K562 (cell line): ENCODE measurements at regions not wholly inside any gene's neighbourhood (a gene's known extent, or its start where the extent isn't known, plus 50 kb on each side); places are given as distances from the start of the nearest gene placed in this dataset.

Experiments
- ATAC-seq: fragments of 200-7000 bp; cut with Tn5 transposase; 3 replicates; pipeline ENCODE4 v1.9.1; 2020; ENCODE audit warnings: moderate library complexity
- BruUV-seq: library from RNA; stranded (reverse); fragments of 400-500 nt; replicated peaks from 2 replicates; lab custom pipeline; 2021; lab: Mats Ljungman, UMichigan
- CTCF ChIA-PET: fragments of 300-600 bp; formaldehyde crosslinking; extraction: SDS; loops from one replicate; lab custom pipeline; 2021; ENCODE audit warnings: low intra/inter-chr PET ratio; lab: Yijun Ruan, JAX
- POLR2A ChIA-PET: fragments of 300-600, 350-650 bp; sonication (Branson Sonifier 250); formaldehyde crosslinking; extraction: SDS; loops from one replicate; lab custom pipeline; 2021; ENCODE audit warnings: antibody characterized with exemption, inconsistent platforms; lab: Yijun Ruan, JAX
- DNase-seq, 4 experiments: peaks; one replicate each; pipeline versions ENCODE4 v3.0.0 to v3.0.0-alpha.2; 2011 to 2018; ENCODE audit warnings: low spot score in 3 of 4, mixed read lengths in 3 of 4; ENCODE audit errors: extremely low read depth in 1 of 4
- FAIRE-seq: peaks from 2 replicates; lab custom pipeline; 2011; peaks lifted over from hg19 to GRCh38; lab: Jason Lieb, UNC
- H2AFZ ChIP-seq: 2 replicates; pipeline ENCODE4 v1.6.0; 2011; ENCODE audit warnings: low read depth, low read length, control low read depth, inconsistent platforms
- H3K27ac ChIP-seq: fragments of 200-600 bp; 3 replicates; pipeline ENCODE4 v1.8.0; 2011; ENCODE audit warnings: low read depth, mild to moderate bottlenecking, control low read depth, inconsistent platforms, low read length, moderate library complexity, mixed read lengths; ENCODE audit errors: extremely low read depth
- H3K27me3 ChIP-seq, 2 experiments: fragments of 300-600 bp in 1 of 2; 2 replicates in 1 of 2; 3 replicates in 1 of 2; pipeline versions ENCODE4 v1.6.0 to v1.8.0; 2011; ENCODE audit warnings: inconsistent platforms in 2 of 2, low read length in 2 of 2, mild to moderate bottlenecking in 1 of 2, mixed read lengths in 1 of 2, moderate library complexity in 1 of 2; ENCODE audit not compliant: control insufficient read depth in 2 of 2, insufficient read depth in 2 of 2
- H3K36me3 ChIP-seq: fragments of 300-600 bp; 3 replicates; pipeline ENCODE4 v1.8.0; 2011; ENCODE audit warnings: mild to moderate bottlenecking, low read length, inconsistent platforms; ENCODE audit not compliant: control insufficient read depth, insufficient read depth
- H3K4me1 ChIP-seq, 2 experiments: fragments of 200-600 bp in 1 of 2; replicated peaks in 1 of 2; 2 replicates in 1 of 2; 3 replicates in 1 of 2; pipeline versions ENCODE4 v1.5.1 to v1.8.0; 2011; ENCODE audit warnings: inconsistent platforms in 2 of 2, low read length in 2 of 2, mild to moderate bottlenecking in 1 of 2, mixed read lengths in 1 of 2, moderate library complexity in 1 of 2; ENCODE audit not compliant: control insufficient read depth in 2 of 2, insufficient read depth in 2 of 2
- H3K4me2 ChIP-seq: 2 replicates; pipeline ENCODE4 v1.6.1; 2011; ENCODE audit warnings: low read length, control low read depth, inconsistent platforms, mixed read lengths; ENCODE audit not compliant: insufficient read depth
- H3K4me3 ChIP-seq: fragments of 200-600 bp; sonication (generic), shearing (Covaris generic); 2 replicates; pipeline ENCODE4 v1.5.1; 2016; ENCODE audit warnings: control low read depth, inconsistent platforms
- H3K79me2 ChIP-seq: fragments of 200-600 bp; 3 replicates; pipeline ENCODE4 v1.8.0; 2011; ENCODE audit warnings: low read length, inconsistent platforms; ENCODE audit not compliant: control insufficient read depth, insufficient read depth
- H3K9ac ChIP-seq, 2 experiments: 2 replicates each; pipeline versions ENCODE4 v1.6.0 to v1.6.1; 2011; ENCODE audit warnings: low read depth in 2 of 2, low read length in 2 of 2, control low read depth in 1 of 2, inconsistent platforms in 1 of 2, mild to moderate bottlenecking in 1 of 2, mixed read lengths in 1 of 2; ENCODE audit not compliant: insufficient read depth in 1 of 2
- H3K9me1 ChIP-seq: one replicate; pipeline ENCODE4 v1.6.0; 2011; ENCODE audit warnings: inconsistent platforms, mild to moderate bottlenecking, low read length, moderate library complexity; ENCODE audit not compliant: control insufficient read depth, insufficient read depth
- H3K9me3 ChIP-seq: replicated peaks from 2 replicates; pipeline ENCODE4 v1.5.1; 2011; ENCODE audit warnings: low read depth, low read length, inconsistent platforms; ENCODE audit not compliant: control insufficient read depth, insufficient read depth
- H4K20me1 ChIP-seq: replicated peaks from 2 replicates; pipeline ENCODE4 v1.6.1; 2011; ENCODE audit warnings: low read length, inconsistent platforms, mixed read lengths; ENCODE audit not compliant: control insufficient read depth, insufficient read depth
- CBX3 ChIP-seq, 2 experiments: IDR thresholded peaks; 1 replicate in 1 of 2; 2 replicates in 1 of 2; pipeline ENCODE4 v1.6.1; 2012; ENCODE audit warnings: inconsistent platforms in 2 of 2, low read length in 2 of 2, borderline replicate concordance in 1 of 2, control low read depth in 1 of 2
- DMBX1 ChIP-seq: fragments of 250-450 bp; sonication (Bioruptor Pico); IDR thresholded peaks from 2 replicates; pipeline ENCODE4 v1.8.0; 2022; ENCODE audit warnings: inconsistent platforms, mild to moderate bottlenecking, moderate library complexity, borderline replicate concordance
- DPF2 ChIP-seq: fragments of 450-650 bp; IDR thresholded peaks from 2 replicates; pipeline ENCODE4 v1.6.1; 2016
- HLTF ChIP-seq: fragments of 450-650 bp; IDR thresholded peaks from 2 replicates; pipeline ENCODE4 v1.6.1; 2016
- KAT8 ChIP-seq: fragments of 450-650 bp; IDR thresholded peaks from 2 replicates; pipeline ENCODE4 v1.6.1; 2016; ENCODE audit warnings: low read depth, mild to moderate bottlenecking
- KDM4B ChIP-seq, 2 experiments: fragments of 450-650 bp in 1 of 2; sonication (generic) in 1 of 2; IDR thresholded peaks; 2 replicates each; pipeline ENCODE4 v1.6.1; 2016 to 2017; ENCODE audit warnings: borderline replicate concordance in 2 of 2, antibody characterized with exemption in 1 of 2, low read depth in 1 of 2, mild to moderate bottlenecking in 1 of 2
- NFXL1 ChIP-seq: fragments of 450-650 bp; formaldehyde crosslinking; IDR thresholded peaks from 2 replicates; pipeline ENCODE4 v1.4.0; 2021; ENCODE audit warnings: mild to moderate bottlenecking
- PHF8 ChIP-seq: fragments of 200-600 bp; sonication (generic); IDR thresholded peaks from 2 replicates; pipeline ENCODE4 v1.6.1; 2012; ENCODE audit warnings: mixed run types, mild to moderate bottlenecking, inconsistent platforms, low read length, moderate library complexity, borderline replicate concordance
- SMARCC2 ChIP-seq: fragments of 450-650 bp; IDR thresholded peaks from 2 replicates; pipeline ENCODE4 v1.6.1; 2017; ENCODE audit warnings: antibody characterized with exemption, moderate library complexity, mild to moderate bottlenecking, low read depth
- ZKSCAN1 ChIP-seq: fragments of 150-350 bp; IDR thresholded peaks from 2 replicates; pipeline ENCODE4 v1.6.1; 2016; ENCODE audit warnings: low read depth, low read length
- ZNF764 ChIP-seq: fragments of 250-450 bp; sonication (Bioruptor Pico); IDR thresholded peaks from 2 replicates; pipeline ENCODE4 v1.4.0; 2020; ENCODE audit warnings: low read depth, mild to moderate bottlenecking, moderate library complexity
- WGBS: fragments of 100-300 bp; shearing (Covaris generic); methylation state at CpG from one replicate; pipeline ENCODE4 v1.1.6; 2016; ENCODE audit warnings: low coverage, mixed read lengths; ENCODE audit not compliant: insufficient coverage; ENCODE audit errors: missing lambda C conversion rate; 5-methylcytosine and 5-hydroxymethylcytosine counted together
- in situ Hi-C: fragments of 300-500 bp; cut with MboI; formaldehyde crosslinking; loops from 4 replicates; pipeline ENCODE4 v1.15.0; 2018; ENCODE audit warnings: inconsistent platforms, mixed read lengths
- intact Hi-C: fragments of 100-400 bp; cut with micrococcal nuclease; formaldehyde crosslinking; loops from 2 replicates; pipeline ENCODE4 v1.14.2; 2022
- TF ChIP-seq, protein P1 (sequence below): fragments of 250-450 bp; sonication (Bioruptor Pico); IDR thresholded peaks from 2 replicates; pipeline ENCODE4 v1.4.0; 2020
- TF ChIP-seq, protein P2 (sequence below), 2 experiments: IDR thresholded peaks; 2 replicates each; pipeline ENCODE4 v1.6.1; 2011; ENCODE audit warnings: borderline replicate concordance in 1 of 2, control low read depth in 1 of 2, low read depth in 1 of 2, low read length in 1 of 2, mild to moderate bottlenecking in 1 of 2, mixed read lengths in 1 of 2, moderate library complexity in 1 of 2; ENCODE audit not compliant: insufficient read depth in 1 of 2, insufficient read length in 1 of 2, poor library complexity in 1 of 2, severe bottlenecking in 1 of 2; ENCODE audit errors: extremely low read depth in 1 of 2
- TF ChIP-seq, protein P3 (sequence below): fragments of 250-450 bp; sonication (Bioruptor Pico); IDR thresholded peaks from 2 replicates; pipeline ENCODE4 v1.4.0; 2020; ENCODE audit warnings: mild to moderate bottlenecking, moderate library complexity

DNA sequence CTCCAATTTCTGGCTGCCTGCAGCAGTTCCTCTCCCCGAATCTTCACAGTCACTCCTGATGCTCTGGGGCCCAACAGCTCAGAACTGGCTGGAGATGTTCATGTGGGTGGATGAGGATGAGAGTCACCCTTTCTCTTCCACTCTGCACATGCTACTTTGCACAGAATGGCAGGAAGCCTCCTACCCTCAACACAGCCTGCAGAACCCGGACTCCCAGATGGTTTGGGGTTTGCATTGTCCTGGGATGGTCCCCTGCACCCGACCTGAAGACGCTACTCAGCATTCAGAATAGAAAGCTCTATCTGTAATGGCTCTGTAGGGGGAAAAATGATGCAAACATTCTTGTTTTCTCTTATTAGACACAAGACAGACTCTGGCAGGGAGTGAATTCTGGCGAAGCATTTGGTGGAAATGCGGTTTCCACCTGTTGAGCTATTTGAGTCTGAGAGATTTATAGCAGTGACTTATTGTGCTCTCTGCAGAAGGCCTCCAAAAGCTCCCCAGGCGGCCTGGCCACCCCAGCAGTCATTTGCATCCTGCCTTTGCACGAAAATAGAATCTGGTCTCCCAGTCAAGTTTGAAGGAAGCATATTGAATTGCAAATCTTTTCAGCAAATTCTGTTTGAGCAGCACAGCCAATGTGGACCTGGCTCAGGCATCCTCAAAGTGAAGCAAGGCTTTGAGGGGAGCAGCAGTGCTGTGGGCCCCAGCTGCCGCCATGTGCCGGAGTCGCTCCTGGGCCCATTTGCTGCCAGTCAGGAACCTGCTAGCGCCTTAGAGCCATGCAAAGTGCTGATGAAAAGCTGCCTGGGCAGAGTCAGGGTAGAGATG is 309.3 kb downstream of the TCERG1L start:
- H3K9ac ChIP-seq = no peak overlapping the region
- no peaks in the 10 kb centered on the region for H3K4me1 ChIP-seq
- 2% methylated on average over 11 of the region's 12 CpGs for WGBS
- H3K36me3 ChIP-seq = no peaks in the 10 kb centered on the region
- FAIRE-seq (no peak), DNase-seq (no peak), ATAC-seq (no peak)
- no peaks in the 10 kb centered on the region for H3K9me3 ChIP-seq
- no peaks in the 10 kb centered on the region for H4K20me1 ChIP-seq
- BruUV-seq = no TSS peak
- H3K79me2 ChIP-seq = no peaks in the 10 kb centered on the region
- no peak overlapping the region for H3K27ac ChIP-seq
- POLR2A ChIA-PET = no interaction called here
- H3K9me1 ChIP-seq = no peaks in the 10 kb centered on the region
- 0 out of 5 replicates have a peak, but pooled peaks cover 0 to 7% of the 10 kb centered on the region in 2 experiments for H3K27me3 ChIP-seq
- CTCF ChIA-PET = no interaction called here
- in situ Hi-C loops = no loop called here
- TF ChIP-seq ZKSCAN1 (no peak), DPF2 (no peak), SMARCC2 (no peak), CBX3 (IDR thresholded peaks at IDR 0.05; ENCODE audit: borderline replicate concordance in 1 of 2, low read length in 2 of 2) (no peak), KAT8 (no peak), PHF8 (no peak), ZNF764 (CRISPR knock-in tag) (no peak), NFXL1 (CRISPR knock-in tag) (no peak), DMBX1 (no peak), HLTF (no peak), KDM4B (IDR thresholded peaks at IDR 0.05; ENCODE audit: borderline replicate concordance in 2 of 2, low read depth in 1 of 2) (no peak)
- TF ChIP-seq, protein P1, sequence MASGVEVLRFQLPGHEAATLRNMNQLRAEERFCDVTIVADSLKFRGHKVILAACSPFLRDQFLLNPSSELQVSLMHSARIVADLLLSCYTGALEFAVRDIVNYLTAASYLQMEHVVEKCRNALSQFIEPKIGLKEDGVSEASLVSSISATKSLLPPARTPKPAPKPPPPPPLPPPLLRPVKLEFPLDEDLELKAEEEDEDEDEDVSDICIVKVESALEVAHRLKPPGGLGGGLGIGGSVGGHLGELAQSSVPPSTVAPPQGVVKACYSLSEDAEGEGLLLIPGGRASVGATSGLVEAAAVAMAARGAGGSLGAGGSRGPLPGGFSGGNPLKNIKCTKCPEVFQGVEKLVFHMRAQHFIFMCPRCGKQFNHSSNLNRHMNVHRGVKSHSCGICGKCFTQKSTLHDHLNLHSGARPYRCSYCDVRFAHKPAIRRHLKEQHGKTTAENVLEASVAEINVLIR = no peak
- TF ChIP-seq, protein P2, sequence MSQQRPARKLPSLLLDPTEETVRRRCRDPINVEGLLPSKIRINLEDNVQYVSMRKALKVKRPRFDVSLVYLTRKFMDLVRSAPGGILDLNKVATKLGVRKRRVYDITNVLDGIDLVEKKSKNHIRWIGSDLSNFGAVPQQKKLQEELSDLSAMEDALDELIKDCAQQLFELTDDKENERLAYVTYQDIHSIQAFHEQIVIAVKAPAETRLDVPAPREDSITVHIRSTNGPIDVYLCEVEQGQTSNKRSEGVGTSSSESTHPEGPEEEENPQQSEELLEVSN (IDR thresholded peaks at IDR 0.05; ENCODE audit: borderline replicate concordance in 1 of 2, extremely low read depth in 1 of 2, insufficient read depth in 1 of 2, insufficient read length in 1 of 2, low read depth in 1 of 2, low read length in 1 of 2, poor library complexity in 1 of 2, severe bottlenecking in 1 of 2) = no peak
- TF ChIP-seq, protein P3, sequence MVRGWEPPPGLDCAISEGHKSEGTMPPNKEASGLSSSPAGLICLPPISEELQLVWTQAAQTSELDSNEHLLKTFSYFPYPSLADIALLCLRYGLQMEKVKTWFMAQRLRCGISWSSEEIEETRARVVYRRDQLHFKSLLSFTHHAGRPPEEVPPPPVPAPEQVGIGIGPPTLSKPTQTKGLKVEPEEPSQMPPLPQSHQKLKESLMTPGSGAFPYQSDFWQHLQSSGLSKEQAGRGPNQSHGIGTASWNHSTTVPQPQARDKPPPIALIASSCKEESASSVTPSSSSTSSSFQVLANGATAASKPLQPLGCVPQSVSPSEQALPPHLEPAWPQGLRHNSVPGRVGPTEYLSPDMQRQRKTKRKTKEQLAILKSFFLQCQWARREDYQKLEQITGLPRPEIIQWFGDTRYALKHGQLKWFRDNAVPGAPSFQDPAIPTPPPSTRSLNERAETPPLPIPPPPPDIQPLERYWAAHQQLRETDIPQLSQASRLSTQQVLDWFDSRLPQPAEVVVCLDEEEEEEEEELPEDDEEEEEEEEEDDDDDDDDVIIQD (CRISPR knock-in tag) = no peak
- H3K4me3 ChIP-seq = no peak overlapping the region
- intact Hi-C loops = no loop called here
- H2AFZ ChIP-seq = no peak overlapping the region
- H3K4me2 ChIP-seq = no peak overlapping the region
